ENCODE measurements at regions not wholly inside any gene's neighbourhood (a gene's known extent, or its start where the extent isn't known, plus 50 kb on each side); places are given as distances from the start of the nearest gene placed in this dataset.

DNA sequence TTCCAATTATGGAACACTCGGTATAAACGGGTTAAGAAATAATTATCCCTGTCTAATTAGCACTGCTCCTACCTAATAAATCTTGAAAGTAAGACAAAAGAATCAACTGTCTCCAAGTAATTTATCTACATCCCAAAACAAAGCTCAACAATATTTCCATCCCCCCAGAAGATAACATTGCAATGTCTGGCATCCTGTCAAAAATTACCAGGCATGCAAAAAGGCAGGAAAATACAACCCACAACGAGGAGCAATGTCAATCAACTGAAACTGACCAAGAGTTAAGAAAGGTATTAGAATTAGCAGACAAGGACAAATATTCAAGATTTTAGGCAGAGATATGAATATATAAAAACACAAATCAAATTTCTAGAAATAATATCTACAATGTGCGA, 84.5 kb upstream of the SVIL start:
- whole genome bisulfite sequencing (ENCODE audit: extremely low coverage, insufficient read length, low lambda C conversion rate) = no CpG with 5 or more reads among the region's 4 CpGs
- H3K27ac Mint-ChIP-seq = no peak overlapping the region
- Histone ChIP-seq H3K23ac (ENCODE audit: insufficient read length, low read depth, low read length) (no peak overlapping the region), H2BK12ac (ENCODE audit: insufficient read length, low read depth, low read length) (no peak overlapping the region), H4K5ac (ENCODE audit: insufficient read length, low read depth, low read length) (no peak overlapping the region), H2BK15ac (ENCODE audit: low read depth, low read length) (no peak overlapping the region), H3K9me3 (ENCODE audit: control insufficient read depth, low read depth, low read length) (no peaks in the 10 kb centered on the region), H2AFZ (ENCODE audit: low read length) (no peak overlapping the region), H3T11ph (ENCODE audit: low read length) (no peak overlapping the region), H3K27ac (ENCODE audit: insufficient read length, low read depth, low read length) (no peak overlapping the region), H3K4me1 (ENCODE audit: insufficient read depth, low read length) (no peaks in the 10 kb centered on the region; the same call in 1 of the 2 replicates), H3K4ac (ENCODE audit: low read depth, low read length) (no peak overlapping the region), H3K56ac (ENCODE audit: insufficient read length, low read depth, low read length) (no peak overlapping the region), H3K18ac (ENCODE audit: insufficient read length, low read depth, low read length) (no peak overlapping the region), H3K4me2 (ENCODE audit: insufficient read depth, insufficient read length, low read length) (no peak overlapping the region), H3K23me2 (ENCODE audit: insufficient read length, low read depth, low read length, poor library complexity, severe bottlenecking) (no peaks in the 10 kb centered on the region), H2BK120ac (ENCODE audit: low read depth, low read length, poor library complexity, severe bottlenecking) (no peak overlapping the region), H2BK5ac (ENCODE audit: insufficient read length, low read length) (no peak overlapping the region), H2BK20ac (ENCODE audit: low read depth, low read length, poor library complexity, severe bottlenecking) (no peak overlapping the region), H4K91ac (ENCODE audit: insufficient read length, low read depth, low read length) (no peak overlapping the region), H3K27me3 (ENCODE audit: insufficient read depth, low read length) (no peaks in the 10 kb centered on the region), H3K14ac (ENCODE audit: insufficient read depth, low read length) (no peak overlapping the region), H3K79me2 (ENCODE audit: insufficient read depth, low read length) (peaks cover 2% of the 10 kb centered on the region; the same call in 1 of the 2 replicates), H2AK5ac (ENCODE audit: insufficient read length, low read length) (no peak overlapping the region), H3K9ac (ENCODE audit: extremely low read depth, insufficient read length, low read length) (no peak overlapping the region), H4K8ac (replicated peaks; ENCODE audit: insufficient read length, low read depth, low read length) (no peak overlapping the region), H3K79me1 (ENCODE audit: insufficient read depth, low read depth, low read length, poor library complexity, severe bottlenecking) (peaks cover 3% of the 10 kb centered on the region), H4K20me1 (ENCODE audit: control insufficient read depth, insufficient read depth, insufficient read length) (no peaks in the 10 kb centered on the region)
- peaks cover 9 to 16% (median 16%) of the 10 kb centered on the region in 3 experiments for H3K36me3 Mint-ChIP-seq (ENCODE audit: insufficient read depth in 1 of 3, low read depth in 3 of 3)
- peaks cover 16 to 19% of the 10 kb centered on the region in 2 experiments; a peak in 4 of 5 replicates for H3K9me3 Mint-ChIP-seq
- DNase-seq = no peak
- H3K4me3 Mint-ChIP-seq = no peak overlapping the region
- H3K27me3 Mint-ChIP-seq (ENCODE audit: low read depth) = no peaks in the 10 kb centered on the region
- TF ChIP-seq, protein P1, sequence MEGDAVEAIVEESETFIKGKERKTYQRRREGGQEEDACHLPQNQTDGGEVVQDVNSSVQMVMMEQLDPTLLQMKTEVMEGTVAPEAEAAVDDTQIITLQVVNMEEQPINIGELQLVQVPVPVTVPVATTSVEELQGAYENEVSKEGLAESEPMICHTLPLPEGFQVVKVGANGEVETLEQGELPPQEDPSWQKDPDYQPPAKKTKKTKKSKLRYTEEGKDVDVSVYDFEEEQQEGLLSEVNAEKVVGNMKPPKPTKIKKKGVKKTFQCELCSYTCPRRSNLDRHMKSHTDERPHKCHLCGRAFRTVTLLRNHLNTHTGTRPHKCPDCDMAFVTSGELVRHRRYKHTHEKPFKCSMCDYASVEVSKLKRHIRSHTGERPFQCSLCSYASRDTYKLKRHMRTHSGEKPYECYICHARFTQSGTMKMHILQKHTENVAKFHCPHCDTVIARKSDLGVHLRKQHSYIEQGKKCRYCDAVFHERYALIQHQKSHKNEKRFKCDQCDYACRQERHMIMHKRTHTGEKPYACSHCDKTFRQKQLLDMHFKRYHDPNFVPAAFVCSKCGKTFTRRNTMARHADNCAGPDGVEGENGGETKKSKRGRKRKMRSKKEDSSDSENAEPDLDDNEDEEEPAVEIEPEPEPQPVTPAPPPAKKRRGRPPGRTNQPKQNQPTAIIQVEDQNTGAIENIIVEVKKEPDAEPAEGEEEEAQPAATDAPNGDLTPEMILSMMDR (conservative IDR thresholded peaks at IDR 0.05) = no peak
- peaks cover 0 to 6% of the 10 kb centered on the region in 2 experiments; a peak in 1 of 4 replicates for H3K4me1 Mint-ChIP-seq
